DMS79 treated with DMSO at 0.1 percent for 48 hours (cell line): ENCODE measurements at regions not wholly inside any gene's neighbourhood (a gene's known extent, or its start where the extent isn't known, plus 50 kb on each side); places are given as distances from the start of the nearest gene placed in this dataset.
"Not testable (repeated sequence)": the region's sequence is repeated elsewhere in the genome, so short reads cannot be mapped to it uniquely, and the experiment has no call there.

Experiments
- DNase-seq: peaks from one replicate; lab custom pipeline; 2025; lab: John Stamatoyannopoulos, UW

- peak; percentile 41 for DNase-seq
These were observed 83.7 kb upstream of the PPP2R2D start for GRCh38 chr10:131816941-131817700.

- peak; percentile 7 for DNase-seq
These were observed 82.8 kb upstream of the PPP2R2D start for GRCh38 chr10:131817866-131818509.

- DNase-seq = peak; percentile 66
These were observed 82.1 kb upstream of the PPP2R2D start for GRCh38 chr10:131818510-131819234.

- DNase-seq = peak; percentile 19
These were observed 81.4 kb upstream of the PPP2R2D start for GRCh38 chr10:131819241-131820072.

DNA sequence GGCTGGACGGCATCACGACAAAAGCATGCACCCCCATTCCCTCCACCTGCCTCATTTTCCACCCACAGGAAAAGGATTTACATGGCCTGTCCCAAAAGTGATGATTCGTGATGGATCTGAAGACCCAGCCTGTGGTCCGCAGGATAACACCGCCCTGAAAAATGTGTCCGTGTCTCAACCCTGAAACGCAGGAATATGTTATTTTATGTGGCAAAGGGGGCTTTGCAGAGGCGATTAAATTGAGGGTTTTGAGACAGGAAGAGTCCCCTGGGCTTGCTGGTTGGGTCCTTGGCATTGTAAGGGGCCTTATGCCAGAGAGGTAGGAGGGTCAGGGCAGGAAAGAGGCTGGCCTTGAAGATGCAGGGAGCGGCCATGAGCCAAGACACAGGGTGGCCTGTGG is 80.2 kb upstream of the PPP2R2D start:
- DNase-seq = no peak

GRCh38 chr10:131821378-131822012 is 79.3 kb upstream of the PPP2R2D start:
- DNase-seq = no peak

GRCh38 chr10:131822013-131822691 is 78.7 kb upstream of the PPP2R2D start:
- DNase-seq = no peak

GRCh38 chr10:131822692-131823245 is 78.0 kb upstream of the PPP2R2D start:
- DNase-seq = no peak

- not testable (repeated sequence) for DNase-seq
These were observed 77.2 kb upstream of the PPP2R2D start for GRCh38 chr10:131823601-131824099.

GRCh38 chr10:131824371-131825149 is 76.2 kb upstream of the PPP2R2D start:
- no peak for DNase-seq

GRCh38 chr10:131825150-131825848 is 75.5 kb upstream of the PPP2R2D start:
- DNase-seq = peak; percentile 12

DNA sequence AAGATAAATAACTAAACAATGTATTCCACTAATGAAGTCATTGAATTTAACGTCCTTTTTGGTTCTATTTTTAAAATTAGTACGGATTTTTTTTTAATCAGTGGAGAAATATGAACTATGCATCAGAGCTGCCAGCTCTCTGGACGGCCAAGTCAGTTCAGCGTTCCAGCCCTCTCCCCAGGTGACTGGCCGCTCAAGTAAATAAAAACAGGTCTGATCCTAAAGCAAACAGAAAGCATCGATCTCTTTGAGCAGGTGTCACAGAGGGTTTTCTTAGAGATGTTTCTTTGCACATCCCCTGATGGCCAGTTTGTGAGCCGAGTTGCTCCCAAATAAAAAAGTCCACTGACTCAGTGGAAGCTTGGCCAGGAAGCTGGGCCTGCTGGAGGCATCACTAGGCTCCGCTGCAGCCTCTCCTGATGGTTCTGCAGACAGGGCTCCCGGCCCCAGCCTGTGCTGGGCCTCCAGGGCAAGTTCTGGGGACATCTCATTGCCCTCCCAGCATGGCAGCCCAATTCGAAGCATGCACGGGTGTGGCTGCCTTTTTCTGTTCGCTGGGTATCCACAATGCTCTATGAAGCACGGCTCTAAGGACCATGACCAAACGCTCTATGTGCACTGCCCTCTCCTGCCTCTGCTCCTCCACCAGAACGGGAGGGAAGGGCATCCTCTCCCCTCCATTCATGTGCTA is 74.7 kb upstream of the PPP2R2D start:
- DNase-seq = no peak

GRCh38 chr10:131829156-131829930 is 71.5 kb upstream of the PPP2R2D start:
- no peak for DNase-seq

- DNase-seq = peak; percentile 48
These were observed 70.2 kb upstream of the PPP2R2D start for GRCh38 chr10:131830446-131831130.

DNA sequence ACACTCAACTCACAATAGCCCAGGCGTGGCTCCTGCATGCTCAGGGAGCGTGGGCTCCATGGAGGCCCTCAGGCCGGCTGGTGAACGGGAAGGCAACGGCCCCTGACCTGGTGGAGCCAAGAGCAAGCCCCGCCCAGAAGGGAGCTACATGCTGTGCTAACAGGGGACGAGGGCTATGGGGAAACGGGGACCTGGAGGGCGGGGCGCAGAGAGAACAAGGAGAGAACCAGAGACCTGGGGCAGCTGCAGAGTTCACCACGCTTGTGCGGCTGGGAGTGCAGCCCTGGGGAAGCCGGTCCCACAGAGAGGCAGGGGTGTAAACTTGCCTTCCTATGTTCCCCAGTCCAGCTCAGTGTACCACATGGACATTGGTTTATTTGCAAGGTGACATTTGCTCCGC is 69.2 kb upstream of the PPP2R2D start:
- no peak for DNase-seq

- no peak for DNase-seq
These were observed 68.6 kb upstream of the PPP2R2D start for GRCh38 chr10:131832056-131832685.
